ENCODE measurements at regions not wholly inside any gene's neighbourhood (a gene's known extent, or its start where the extent isn't known, plus 50 kb on each side); places are given as distances from the start of the nearest gene placed in this dataset.

DNA sequence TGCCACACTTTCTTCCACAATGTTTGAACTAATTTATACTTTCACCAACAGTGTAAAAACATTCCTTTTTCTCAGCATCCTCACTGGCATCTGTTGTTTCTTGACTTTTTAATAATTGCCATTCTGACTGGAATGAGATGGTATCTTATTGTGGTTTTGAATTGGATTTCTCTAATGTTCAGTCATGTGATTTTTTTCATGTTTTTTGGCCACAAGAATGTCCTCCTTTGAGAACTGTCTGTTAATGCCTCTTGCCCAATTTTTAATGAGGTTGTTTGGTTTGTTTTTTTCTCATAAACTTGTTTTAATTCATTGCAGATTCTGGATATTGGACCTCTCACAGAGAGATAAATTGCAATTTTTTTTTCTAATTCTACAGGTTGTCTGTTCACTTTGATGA is 1195.2 kb downstream of the TECRL start:
- Histone ChIP-seq H2AFZ (ENCODE audit: low read depth) (no peak overlapping the region), H3K4me1 (ENCODE audit: control insufficient read depth in 1 of 2, insufficient read depth in 2 of 2, low read depth in 1 of 2, low read length in 1 of 2) (no peaks in the 10 kb centered on the region), H3K36me3 (replicated peaks in 1 of 2; ENCODE audit: control insufficient read depth in 1 of 2, insufficient read depth in 2 of 2, low read length in 1 of 2) (no peaks in the 10 kb centered on the region), H3K9me3 (no peaks in the 10 kb centered on the region), H3K4me3 (ENCODE audit: low read depth in 2 of 2, low read length in 1 of 2) (no peak overlapping the region), H4K20me1 (ENCODE audit: insufficient read depth) (no peaks in the 10 kb centered on the region), H3K9ac (no peak overlapping the region), H3K27me3 (ENCODE audit: insufficient read depth) (no peaks in the 10 kb centered on the region), H3K4me2 (no peak overlapping the region), H3K27ac (ENCODE audit: low read depth in 2 of 2, low read length in 1 of 2) (no peak overlapping the region), H3F3A (replicated peaks; ENCODE audit: insufficient read depth) (no peaks in the 10 kb centered on the region), H3K79me2 (ENCODE audit: insufficient read depth) (no peaks in the 10 kb centered on the region), H3K9me2 (no peaks in the 10 kb centered on the region)
- TF ChIP-seq NFIC (IDR thresholded peaks at IDR 0.05; ENCODE audit: borderline replicate concordance) = no peak
- no peak for TF ChIP-seq RAD21 (IDR thresholded peaks at IDR 0.05; ENCODE audit: low read length)
- TF ChIP-seq, protein P1, sequence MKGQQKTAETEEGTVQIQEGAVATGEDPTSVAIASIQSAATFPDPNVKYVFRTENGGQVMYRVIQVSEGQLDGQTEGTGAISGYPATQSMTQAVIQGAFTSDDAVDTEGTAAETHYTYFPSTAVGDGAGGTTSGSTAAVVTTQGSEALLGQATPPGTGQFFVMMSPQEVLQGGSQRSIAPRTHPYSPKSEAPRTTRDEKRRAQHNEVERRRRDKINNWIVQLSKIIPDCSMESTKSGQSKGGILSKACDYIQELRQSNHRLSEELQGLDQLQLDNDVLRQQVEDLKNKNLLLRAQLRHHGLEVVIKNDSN (IDR thresholded peaks at IDR 0.05; ENCODE audit: borderline replicate concordance, low read depth) = no peak
- no peak for TF ChIP-seq RFX5 (IDR thresholded peaks at IDR 0.05; ENCODE audit: low read length)
- no peak for DNase-seq
- ChIA-PET CTCF (no interaction called here), POLR2A (no interaction called here)

DNA sequence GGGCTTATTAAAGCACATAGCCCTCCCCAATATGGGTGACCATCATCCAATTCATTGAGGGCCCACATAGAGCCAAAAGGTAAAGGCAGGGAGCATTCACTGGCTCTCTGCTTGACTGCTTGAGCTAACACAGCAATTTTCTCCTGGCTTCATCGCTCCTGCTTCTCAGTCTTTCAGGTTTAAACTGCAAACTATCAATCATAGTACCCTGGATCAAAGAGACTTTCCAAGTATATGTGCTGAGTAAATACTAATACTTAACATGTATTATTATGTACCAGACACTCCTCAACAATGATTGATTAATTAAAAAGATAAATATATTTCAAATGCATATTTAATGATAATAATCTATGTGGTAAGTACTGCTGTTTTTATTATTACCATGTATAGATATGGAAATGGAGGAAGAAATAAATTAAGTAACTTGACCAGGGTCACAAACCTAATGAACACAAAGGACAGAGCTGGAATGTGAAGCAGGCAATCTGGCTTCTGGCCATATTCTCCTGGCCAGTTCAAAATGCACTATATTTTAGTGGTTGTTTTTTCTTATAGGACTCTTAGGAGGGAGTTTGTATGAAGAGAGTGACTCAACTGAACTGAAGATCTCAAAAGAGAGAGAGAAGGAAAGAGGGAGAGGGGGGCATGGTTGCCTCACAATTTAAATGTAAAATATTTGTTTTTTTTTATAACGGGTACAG is 1197.3 kb downstream of the TECRL start:
- Histone ChIP-seq H3K27ac (ENCODE audit: low read depth in 2 of 2, low read length in 1 of 2) (no peak overlapping the region), H3K36me3 (replicated peaks in 1 of 2; ENCODE audit: control insufficient read depth in 1 of 2, insufficient read depth in 2 of 2, low read length in 1 of 2) (no peaks in the 10 kb centered on the region), H3F3A (replicated peaks; ENCODE audit: insufficient read depth) (no peaks in the 10 kb centered on the region), H2AFZ (ENCODE audit: low read depth) (no peak overlapping the region), H3K9me2 (no peaks in the 10 kb centered on the region), H3K4me3 (ENCODE audit: low read depth in 2 of 2, low read length in 1 of 2) (no peak overlapping the region), H3K27me3 (ENCODE audit: insufficient read depth) (no peaks in the 10 kb centered on the region), H3K4me2 (no peak overlapping the region), H4K20me1 (ENCODE audit: insufficient read depth) (no peaks in the 10 kb centered on the region), H3K79me2 (ENCODE audit: insufficient read depth) (no peaks in the 10 kb centered on the region), H3K9me3 (no peaks in the 10 kb centered on the region), H3K9ac (no peak overlapping the region), H3K4me1 (ENCODE audit: control insufficient read depth in 1 of 2, insufficient read depth in 2 of 2, low read depth in 1 of 2, low read length in 1 of 2) (no peaks in the 10 kb centered on the region)
- ChIA-PET CTCF (no interaction called here), POLR2A (no interaction called here)
- DNase-seq = no peak
- TF ChIP-seq EZH2phosphoT487 (IDR thresholded peaks at IDR 0.05; ENCODE audit: borderline replicate concordance, low read depth) (no peak), SMC3 (IDR thresholded peaks at IDR 0.05; ENCODE audit: low read depth, low read length) (no peak), TEAD4 (IDR thresholded peaks at IDR 0.05; ENCODE audit: borderline replicate concordance, insufficient read depth) (no peak), CHD2 (IDR thresholded peaks at IDR 0.05; ENCODE audit: low read length, partially characterized antibody) (no peak), GABPA (IDR thresholded peaks at IDR 0.05; ENCODE audit: low read depth) (no peak)
- WGBS (ENCODE audit: low lambda C conversion rate) = 27% methylated on average over 2 of the region's 2 CpGs

DNA sequence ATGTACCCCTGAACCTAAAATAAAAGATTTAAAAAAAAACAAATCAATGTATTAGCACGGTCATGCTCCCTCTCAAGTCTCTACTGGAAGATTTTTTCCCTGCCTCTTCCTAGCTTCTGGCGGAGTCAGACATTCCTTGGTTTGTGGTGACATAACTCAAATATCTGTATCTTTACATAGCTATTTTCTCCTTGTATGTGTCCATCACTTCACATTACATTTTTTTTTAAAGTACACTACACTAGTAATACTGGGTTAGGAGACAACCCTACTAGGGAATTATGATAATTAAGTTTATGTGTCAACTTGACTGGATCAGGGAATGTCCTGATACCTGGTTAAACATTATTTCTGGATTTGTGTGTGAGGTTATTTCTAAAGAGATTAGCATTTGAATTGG is 1197.9 kb downstream of the TECRL start:
- WGBS (ENCODE audit: low lambda C conversion rate) = 32% methylated on average over 2 of the region's 2 CpGs
- Histone ChIP-seq H2AFZ (ENCODE audit: low read depth) (no peak overlapping the region), H3K4me3 (ENCODE audit: low read depth in 2 of 2, low read length in 1 of 2) (no peak overlapping the region), H3F3A (replicated peaks; ENCODE audit: insufficient read depth) (no peaks in the 10 kb centered on the region), H3K4me2 (no peak overlapping the region), H3K9ac (no peak overlapping the region), H3K36me3 (replicated peaks in 1 of 2; ENCODE audit: control insufficient read depth in 1 of 2, insufficient read depth in 2 of 2, low read length in 1 of 2) (no peaks in the 10 kb centered on the region), H4K20me1 (ENCODE audit: insufficient read depth) (no peaks in the 10 kb centered on the region), H3K9me3 (no peaks in the 10 kb centered on the region), H3K4me1 (ENCODE audit: control insufficient read depth in 1 of 2, insufficient read depth in 2 of 2, low read depth in 1 of 2, low read length in 1 of 2) (no peaks in the 10 kb centered on the region), H3K79me2 (ENCODE audit: insufficient read depth) (no peaks in the 10 kb centered on the region), H3K27me3 (ENCODE audit: insufficient read depth) (no peaks in the 10 kb centered on the region), H3K9me2 (no peaks in the 10 kb centered on the region), H3K27ac (ENCODE audit: low read depth in 2 of 2, low read length in 1 of 2) (no peak overlapping the region)
- ChIA-PET CTCF (no interaction called here), POLR2A (no interaction called here)
- no peak for TF ChIP-seq MEF2A (IDR thresholded peaks at IDR 0.05; ENCODE audit: borderline replicate concordance, low read depth)
- TF ChIP-seq TEAD4 (IDR thresholded peaks at IDR 0.05; ENCODE audit: borderline replicate concordance, insufficient read depth) = no peak
- TF ChIP-seq, protein P2, sequence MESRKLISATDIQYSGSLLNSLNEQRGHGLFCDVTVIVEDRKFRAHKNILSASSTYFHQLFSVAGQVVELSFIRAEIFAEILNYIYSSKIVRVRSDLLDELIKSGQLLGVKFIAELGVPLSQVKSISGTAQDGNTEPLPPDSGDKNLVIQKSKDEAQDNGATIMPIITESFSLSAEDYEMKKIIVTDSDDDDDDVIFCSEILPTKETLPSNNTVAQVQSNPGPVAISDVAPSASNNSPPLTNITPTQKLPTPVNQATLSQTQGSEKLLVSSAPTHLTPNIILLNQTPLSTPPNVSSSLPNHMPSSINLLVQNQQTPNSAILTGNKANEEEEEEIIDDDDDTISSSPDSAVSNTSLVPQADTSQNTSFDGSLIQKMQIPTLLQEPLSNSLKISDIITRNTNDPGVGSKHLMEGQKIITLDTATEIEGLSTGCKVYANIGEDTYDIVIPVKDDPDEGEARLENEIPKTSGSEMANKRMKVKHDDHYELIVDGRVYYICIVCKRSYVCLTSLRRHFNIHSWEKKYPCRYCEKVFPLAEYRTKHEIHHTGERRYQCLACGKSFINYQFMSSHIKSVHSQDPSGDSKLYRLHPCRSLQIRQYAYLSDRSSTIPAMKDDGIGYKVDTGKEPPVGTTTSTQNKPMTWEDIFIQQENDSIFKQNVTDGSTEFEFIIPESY (IDR thresholded peaks at IDR 0.05; ENCODE audit: borderline replicate concordance, low read depth) = no peak
- TF ChIP-seq, protein P3, sequence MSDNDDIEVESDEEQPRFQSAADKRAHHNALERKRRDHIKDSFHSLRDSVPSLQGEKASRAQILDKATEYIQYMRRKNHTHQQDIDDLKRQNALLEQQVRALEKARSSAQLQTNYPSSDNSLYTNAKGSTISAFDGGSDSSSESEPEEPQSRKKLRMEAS (IDR thresholded peaks at IDR 0.05; ENCODE audit: low read depth) = no peak
- TF ChIP-seq, protein P4, sequence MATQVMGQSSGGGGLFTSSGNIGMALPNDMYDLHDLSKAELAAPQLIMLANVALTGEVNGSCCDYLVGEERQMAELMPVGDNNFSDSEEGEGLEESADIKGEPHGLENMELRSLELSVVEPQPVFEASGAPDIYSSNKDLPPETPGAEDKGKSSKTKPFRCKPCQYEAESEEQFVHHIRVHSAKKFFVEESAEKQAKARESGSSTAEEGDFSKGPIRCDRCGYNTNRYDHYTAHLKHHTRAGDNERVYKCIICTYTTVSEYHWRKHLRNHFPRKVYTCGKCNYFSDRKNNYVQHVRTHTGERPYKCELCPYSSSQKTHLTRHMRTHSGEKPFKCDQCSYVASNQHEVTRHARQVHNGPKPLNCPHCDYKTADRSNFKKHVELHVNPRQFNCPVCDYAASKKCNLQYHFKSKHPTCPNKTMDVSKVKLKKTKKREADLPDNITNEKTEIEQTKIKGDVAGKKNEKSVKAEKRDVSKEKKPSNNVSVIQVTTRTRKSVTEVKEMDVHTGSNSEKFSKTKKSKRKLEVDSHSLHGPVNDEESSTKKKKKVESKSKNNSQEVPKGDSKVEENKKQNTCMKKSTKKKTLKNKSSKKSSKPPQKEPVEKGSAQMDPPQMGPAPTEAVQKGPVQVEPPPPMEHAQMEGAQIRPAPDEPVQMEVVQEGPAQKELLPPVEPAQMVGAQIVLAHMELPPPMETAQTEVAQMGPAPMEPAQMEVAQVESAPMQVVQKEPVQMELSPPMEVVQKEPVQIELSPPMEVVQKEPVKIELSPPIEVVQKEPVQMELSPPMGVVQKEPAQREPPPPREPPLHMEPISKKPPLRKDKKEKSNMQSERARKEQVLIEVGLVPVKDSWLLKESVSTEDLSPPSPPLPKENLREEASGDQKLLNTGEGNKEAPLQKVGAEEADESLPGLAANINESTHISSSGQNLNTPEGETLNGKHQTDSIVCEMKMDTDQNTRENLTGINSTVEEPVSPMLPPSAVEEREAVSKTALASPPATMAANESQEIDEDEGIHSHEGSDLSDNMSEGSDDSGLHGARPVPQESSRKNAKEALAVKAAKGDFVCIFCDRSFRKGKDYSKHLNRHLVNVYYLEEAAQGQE (IDR thresholded peaks at IDR 0.05; ENCODE audit: low read depth, low read length) = no peak
- no peak for TF ChIP-seq GATA2 (CRISPR knock-in tag; IDR thresholded peaks at IDR 0.05)
- TF ChIP-seq NFIC (IDR thresholded peaks at IDR 0.05; ENCODE audit: borderline replicate concordance) = no peak
- TF ChIP-seq POLR2AphosphoS5 (IDR thresholded peaks at IDR 0.05; ENCODE audit: low read depth, low read length) = no peak
- TF ChIP-seq FOXM1 (IDR thresholded peaks at IDR 0.05; ENCODE audit: low read depth) = no peak
- DNase-seq = no peak
